ENCODE measurements at regions not wholly inside any gene's neighbourhood (a gene's known extent, or its start where the extent isn't known, plus 50 kb on each side); places are given as distances from the start of the nearest gene placed in this dataset.
"Not testable (repeated sequence)": the region's sequence is repeated elsewhere in the genome, so short reads cannot be mapped to it uniquely, and the experiment has no call there.

DNA sequence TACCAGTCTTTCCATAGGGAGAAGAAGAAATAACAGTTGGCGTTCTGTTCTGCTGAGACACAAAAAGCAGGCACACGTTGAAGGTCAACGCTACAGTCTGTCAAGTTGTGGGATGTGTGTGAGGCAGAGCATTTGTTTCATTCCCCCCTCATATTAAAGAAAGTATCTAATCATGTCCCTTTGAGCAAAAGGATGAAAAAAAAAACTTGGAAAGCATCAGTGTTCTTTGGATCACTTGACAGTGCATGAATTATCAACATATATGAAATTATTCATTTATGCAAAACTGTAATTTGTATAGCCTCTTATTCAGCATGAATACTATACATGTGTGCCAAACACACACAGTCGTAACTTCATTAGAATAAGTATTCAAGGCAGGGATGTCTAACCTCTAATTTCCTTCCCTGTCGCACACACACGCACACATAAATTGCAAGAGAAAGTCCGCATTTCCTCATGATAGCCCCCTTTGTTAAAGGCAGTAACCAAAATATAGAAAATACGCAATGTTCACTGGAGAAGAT lies 228.6 kb downstream of the RND3 start:
- Mint-ChIP-seq H3K4me1 (ENCODE audit: low read depth in 2 of 2) (no peaks in the 10 kb centered on the region), H3K9me3 (peaks cover 20% of the 10 kb centered on the region)
- no peak for DNase-seq (ENCODE audit: low spot score)

GRCh38 chr2:150256736-150257135 lies 230.7 kb downstream of the RND3 start:
- no peak for DNase-seq (ENCODE audit: low spot score)
- H3K27me3 Mint-ChIP-seq: no peaks in the 10 kb centered on the region
- no peak overlapping the region for H3K27ac Mint-ChIP-seq
- ATAC-seq: no peak
- H3K36me3 Mint-ChIP-seq: no peaks in the 10 kb centered on the region
- no peaks in the 10 kb centered on the region for H3K4me1 Mint-ChIP-seq (ENCODE audit: low read depth in 2 of 2)
- peaks cover 26% of the 10 kb centered on the region for H3K9me3 Mint-ChIP-seq
- no peak overlapping the region for H3K4me3 Mint-ChIP-seq

More for the DNA sequence above, 228.6 kb downstream of the RND3 start:
- no peaks in the 10 kb centered on the region for H3K36me3 Mint-ChIP-seq
- no peak for ATAC-seq
- H3K27ac Mint-ChIP-seq: no peak overlapping the region
- no peak overlapping the region for H3K4me3 Mint-ChIP-seq
- H3K27me3 Mint-ChIP-seq: no peaks in the 10 kb centered on the region

DNA sequence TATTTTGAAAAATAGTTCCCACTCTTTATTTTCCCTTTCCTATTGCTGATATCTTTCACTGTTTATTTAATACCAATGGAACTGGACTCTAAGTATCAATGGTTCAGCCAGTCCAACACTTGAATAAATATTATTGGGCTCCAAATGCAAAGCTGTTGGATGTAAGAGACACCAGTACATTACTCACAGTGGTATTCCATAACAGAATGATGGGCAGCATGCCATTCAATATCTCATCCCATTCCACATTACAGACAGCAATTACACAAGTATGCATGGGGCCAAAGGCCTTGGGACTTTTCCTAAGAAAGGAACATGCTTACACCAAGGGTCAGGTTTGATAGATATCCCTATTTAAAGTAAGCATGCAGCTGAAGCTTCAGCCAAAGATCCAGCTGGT lies 231.9 kb downstream of the RND3 start:
- no peak overlapping the region for H3K27ac Mint-ChIP-seq
- H3K4me3 Mint-ChIP-seq: no peak overlapping the region
- H3K27me3 Mint-ChIP-seq: no peaks in the 10 kb centered on the region
- no peaks in the 10 kb centered on the region for H3K36me3 Mint-ChIP-seq
- ATAC-seq (no peak), DNase-seq (ENCODE audit: low spot score) (no peak)
- H3K9me3 Mint-ChIP-seq: peaks cover 22% of the 10 kb centered on the region
- H3K4me1 Mint-ChIP-seq (ENCODE audit: low read depth in 2 of 2): no peaks in the 10 kb centered on the region

DNA sequence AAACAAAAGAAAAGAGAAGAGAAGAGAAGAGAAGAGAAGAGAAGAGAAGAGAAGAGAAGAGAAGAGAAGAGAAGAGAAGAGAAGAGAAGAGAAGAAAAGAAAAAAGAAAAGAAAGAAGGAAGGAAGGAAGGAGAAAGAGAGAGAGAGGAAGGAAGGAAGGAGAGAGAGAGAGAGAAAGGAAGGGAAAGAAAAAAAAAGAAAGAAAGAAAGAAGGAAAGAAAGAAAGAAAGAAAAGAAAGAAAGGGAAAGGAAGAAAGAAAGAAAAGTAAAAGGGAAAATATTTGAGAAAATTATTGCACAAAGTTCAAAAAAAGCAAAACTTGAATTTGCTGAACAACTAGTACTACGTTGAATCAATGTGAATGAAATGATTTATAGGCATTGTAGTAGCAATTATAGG lies 237.7 kb downstream of the RND3 start:
- not testable (repeated sequence) for H3K4me1 Mint-ChIP-seq (ENCODE audit: low read depth in 2 of 2); H3K4me3 Mint-ChIP-seq; H3K36me3 Mint-ChIP-seq; DNase-seq (ENCODE audit: low spot score); H3K27me3 Mint-ChIP-seq; H3K27ac Mint-ChIP-seq; ATAC-seq
- H3K9me3 Mint-ChIP-seq: peaks cover 23% of the 10 kb centered on the region

GRCh38 chr2:150247481-150247880 lies 240.0 kb downstream of the RND3 start:
- no peak overlapping the region for H3K27ac Mint-ChIP-seq

DNA sequence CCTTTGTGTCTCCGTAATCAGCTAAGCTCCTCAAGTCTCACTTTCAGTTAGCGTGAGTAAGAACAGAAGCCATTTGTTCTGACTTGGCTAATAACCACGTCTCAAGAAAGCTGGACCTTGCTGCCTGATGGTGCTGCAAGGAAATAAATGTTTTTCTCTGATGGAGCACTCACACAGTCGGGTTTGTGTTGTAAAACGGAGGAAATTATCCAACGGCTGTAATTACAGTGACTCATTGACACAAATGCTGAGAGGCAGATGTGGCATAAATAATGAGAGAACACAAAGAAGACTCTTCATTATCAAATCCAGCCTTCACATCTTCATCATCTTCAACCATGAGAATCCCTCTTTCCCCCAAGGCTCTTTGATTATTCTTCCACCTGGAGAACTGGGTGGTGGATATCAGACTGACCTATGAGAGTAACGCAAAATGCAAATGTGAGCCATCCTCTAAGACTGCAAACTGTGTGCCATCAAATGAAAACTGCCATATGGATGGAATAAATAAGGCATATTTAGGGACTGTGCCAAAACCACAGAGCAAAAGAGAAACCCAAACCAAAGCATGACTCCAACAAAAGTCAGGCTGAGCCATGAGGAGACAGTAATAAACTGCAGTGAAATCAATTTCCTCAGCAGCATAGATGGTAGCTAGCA lies 252.6 kb downstream of the RND3 start:
- Mint-ChIP-seq H3K9me3 (peaks cover 13% of the 10 kb centered on the region), H3K36me3 (no peaks in the 10 kb centered on the region), H3K27ac (no peak overlapping the region), H3K4me3 (no peak overlapping the region), H3K4me1 (ENCODE audit: low read depth in 2 of 2) (no peaks in the 10 kb centered on the region), H3K27me3 (no peaks in the 10 kb centered on the region)
- ATAC-seq (no peak), DNase-seq (ENCODE audit: low spot score) (no peak)

More at GRCh38 chr2:150247481-150247880, 240.0 kb downstream of the RND3 start:
- Mint-ChIP-seq H3K4me3 (no peak overlapping the region), H3K36me3 (no peaks in the 10 kb centered on the region), H3K27me3 (no peaks in the 10 kb centered on the region), H3K9me3 (peaks cover 15% of the 10 kb centered on the region), H3K4me1 (ENCODE audit: low read depth in 2 of 2) (no peaks in the 10 kb centered on the region)
- DNase-seq (ENCODE audit: low spot score): no peak
- ATAC-seq: no peak

DNA sequence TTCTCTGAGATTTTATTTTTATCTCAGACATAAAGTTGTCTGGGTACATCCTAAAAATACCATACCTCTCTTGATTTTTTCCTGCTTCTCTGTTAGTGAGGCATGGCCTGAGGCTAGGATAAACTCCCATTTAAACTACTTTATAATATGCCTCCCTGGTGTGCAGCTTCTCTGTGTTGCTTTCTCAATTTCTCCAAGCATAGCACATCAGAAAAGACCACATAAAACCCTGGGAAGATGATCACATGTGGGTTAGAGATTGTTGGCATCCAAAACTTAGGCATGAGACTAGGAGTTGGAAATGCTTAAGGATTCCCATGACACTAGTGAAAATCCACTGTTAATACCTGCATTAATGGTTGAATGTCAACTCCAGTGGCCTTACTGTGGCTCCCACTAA lies 254.6 kb downstream of the RND3 start:
- no peak for ATAC-seq
- no peak for DNase-seq (ENCODE audit: low spot score)
- no peak overlapping the region for H3K4me3 Mint-ChIP-seq
- H3K4me1 Mint-ChIP-seq (ENCODE audit: low read depth in 2 of 2): no peaks in the 10 kb centered on the region
- no peaks in the 10 kb centered on the region for H3K27me3 Mint-ChIP-seq
- no peak overlapping the region for H3K27ac Mint-ChIP-seq
- peaks cover 7% of the 10 kb centered on the region for H3K9me3 Mint-ChIP-seq
- no peaks in the 10 kb centered on the region for H3K36me3 Mint-ChIP-seq

- DNase-seq (ENCODE audit: low spot score) (no peak), ATAC-seq (no peak)
- no peaks in the 10 kb centered on the region for H3K4me1 Mint-ChIP-seq (ENCODE audit: low read depth in 2 of 2)
- no peak overlapping the region for H3K4me3 Mint-ChIP-seq
- peaks cover 7% of the 10 kb centered on the region for H3K9me3 Mint-ChIP-seq
- no peaks in the 10 kb centered on the region for H3K27me3 Mint-ChIP-seq
- no peak overlapping the region for H3K27ac Mint-ChIP-seq
- no peaks in the 10 kb centered on the region for H3K36me3 Mint-ChIP-seq
Observed at GRCh38 chr2:150232321-150232720, 255.1 kb downstream of the RND3 start.

DNA sequence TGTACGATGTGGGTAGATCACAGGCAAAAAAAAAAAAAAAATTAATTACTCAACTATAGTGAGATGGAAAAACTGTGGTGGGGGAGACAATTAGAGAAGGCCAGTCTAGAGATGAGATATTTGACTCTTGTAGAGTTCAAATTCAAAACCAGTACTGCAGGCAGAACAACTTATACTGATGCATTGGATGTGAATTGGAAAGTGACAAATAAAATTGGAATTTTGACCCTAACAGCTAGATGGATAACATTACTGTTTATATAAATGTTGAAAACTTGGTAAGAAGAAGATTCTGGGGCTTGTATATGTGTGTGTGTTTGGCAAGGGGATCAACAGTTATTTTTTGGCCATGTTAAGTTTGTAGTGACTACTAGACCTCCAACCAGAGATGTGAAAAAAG lies 256.9 kb downstream of the RND3 start:
- no peak for ATAC-seq

GRCh38 chr2:150230004-150230403 lies 257.5 kb downstream of the RND3 start:
- ATAC-seq: no peak
- no peak overlapping the region for H3K4me3 Mint-ChIP-seq
- no peak for DNase-seq (ENCODE audit: low spot score)

More for the DNA sequence above, 256.9 kb downstream of the RND3 start:
- Mint-ChIP-seq H3K4me3 (no peak overlapping the region), H3K9me3 (peaks cover 10% of the 10 kb centered on the region), H3K4me1 (ENCODE audit: low read depth in 2 of 2) (no peaks in the 10 kb centered on the region), H3K27me3 (no peaks in the 10 kb centered on the region), H3K27ac (no peak overlapping the region), H3K36me3 (no peaks in the 10 kb centered on the region)
- no peak for DNase-seq (ENCODE audit: low spot score)

GRCh38 chr2:150228936-150229335 lies 258.5 kb downstream of the RND3 start:
- Mint-ChIP-seq H3K27ac (no peak overlapping the region), H3K9me3 (peaks cover 14% of the 10 kb centered on the region), H3K4me1 (ENCODE audit: low read depth in 2 of 2) (no peaks in the 10 kb centered on the region), H3K27me3 (no peaks in the 10 kb centered on the region), H3K36me3 (no peaks in the 10 kb centered on the region), H3K4me3 (no peak overlapping the region)
- ATAC-seq: no peak
- DNase-seq (ENCODE audit: low spot score): no peak

More at GRCh38 chr2:150230004-150230403, 257.5 kb downstream of the RND3 start:
- H3K27ac Mint-ChIP-seq: no peak overlapping the region
- peaks cover 14% of the 10 kb centered on the region for H3K9me3 Mint-ChIP-seq
- no peaks in the 10 kb centered on the region for H3K27me3 Mint-ChIP-seq
- H3K36me3 Mint-ChIP-seq: no peaks in the 10 kb centered on the region
- no peaks in the 10 kb centered on the region for H3K4me1 Mint-ChIP-seq (ENCODE audit: low read depth in 2 of 2)

- DNase-seq (ENCODE audit: low spot score) (no peak), ATAC-seq (no peak)
- Mint-ChIP-seq H3K9me3 (peaks cover 8% of the 10 kb centered on the region), H3K27ac (no peak overlapping the region), H3K27me3 (no peaks in the 10 kb centered on the region), H3K36me3 (no peaks in the 10 kb centered on the region), H3K4me1 (ENCODE audit: low read depth in 2 of 2) (no peaks in the 10 kb centered on the region), H3K4me3 (no peak overlapping the region)
Observed at GRCh38 chr2:150225030-150225429, 262.4 kb downstream of the RND3 start.

- Mint-ChIP-seq H3K4me1 (ENCODE audit: low read depth in 2 of 2) (no peaks in the 10 kb centered on the region), H3K36me3 (no peaks in the 10 kb centered on the region), H3K27me3 (no peaks in the 10 kb centered on the region), H3K9me3 (peaks cover 8% of the 10 kb centered on the region), H3K27ac (no peak overlapping the region), H3K4me3 (no peak overlapping the region)
- DNase-seq (ENCODE audit: low spot score) (no peak), ATAC-seq (no peak)
Observed at GRCh38 chr2:150224321-150224720, 263.1 kb downstream of the RND3 start.

DNA sequence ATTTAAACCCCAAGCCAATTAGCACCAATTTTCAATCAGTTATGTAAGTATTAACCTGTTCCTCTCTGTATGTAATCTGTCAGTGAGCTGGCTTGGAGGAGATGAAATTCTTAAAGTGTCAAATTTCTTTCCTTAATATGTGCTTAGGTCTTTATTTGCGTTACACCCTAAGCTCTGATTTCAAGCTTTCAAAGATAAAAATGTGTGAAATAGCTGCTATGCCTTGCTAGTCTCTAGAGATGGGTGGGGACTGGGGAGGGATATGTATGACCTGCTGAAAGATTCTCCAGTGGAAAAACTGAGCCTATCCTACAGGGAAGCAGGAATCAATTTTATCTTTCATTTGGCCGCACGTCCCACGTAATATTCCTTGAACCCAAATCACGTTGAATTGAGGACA lies 264.5 kb downstream of the RND3 start:
- Mint-ChIP-seq H3K9me3 (peaks cover 8% of the 10 kb centered on the region), H3K27ac (no peak overlapping the region), H3K36me3 (no peaks in the 10 kb centered on the region), H3K4me3 (no peak overlapping the region), H3K27me3 (no peaks in the 10 kb centered on the region), H3K4me1 (ENCODE audit: low read depth in 2 of 2) (no peaks in the 10 kb centered on the region)
- ATAC-seq (no peak), DNase-seq (ENCODE audit: low spot score) (no peak)

DNA sequence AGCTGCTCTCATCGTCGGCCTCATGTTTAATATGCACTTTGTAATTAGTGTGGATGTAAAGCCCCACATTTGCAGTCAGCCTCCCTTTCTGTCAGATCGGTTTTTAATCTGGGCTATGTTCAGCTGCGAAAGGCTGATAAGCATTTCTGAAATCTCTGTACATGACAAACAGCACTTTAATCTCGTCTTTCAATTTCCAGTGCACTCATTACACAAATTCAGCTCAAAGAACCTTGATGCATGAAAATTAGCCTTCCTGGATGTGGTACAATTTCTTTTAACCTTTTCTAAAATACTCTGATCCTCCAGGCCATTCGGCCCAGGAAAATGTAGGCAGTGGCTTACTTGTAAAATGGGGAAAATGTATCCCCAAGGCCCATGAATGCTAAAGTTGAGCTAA lies 265.1 kb downstream of the RND3 start:
- Mint-ChIP-seq H3K4me3 (no peak overlapping the region), H3K27ac (no peak overlapping the region), H3K9me3 (peaks cover 8% of the 10 kb centered on the region), H3K27me3 (no peaks in the 10 kb centered on the region), H3K36me3 (no peaks in the 10 kb centered on the region), H3K4me1 (ENCODE audit: low read depth in 2 of 2) (no peaks in the 10 kb centered on the region)
- ATAC-seq: no peak
- DNase-seq (ENCODE audit: low spot score): no peak
